SK-N-SH (cell line): ENCODE measurements at regions not wholly inside any gene's neighbourhood (a gene's known extent, or its start where the extent isn't known, plus 50 kb on each side); places are given as distances from the start of the nearest gene placed in this dataset.

Source experiments
- CTCF ChIA-PET: fragments of 300-600, 350-600 bp; formaldehyde crosslinking; extraction: SDS; loops from one replicate; lab custom pipeline; 2021; lab: Yijun Ruan, JAX
- POLR2A ChIA-PET: fragments of 350-600 bp; sonication (Branson Sonifier 250); formaldehyde crosslinking; extraction: SDS; loops from one replicate; lab custom pipeline; 2020; ENCODE audit warnings: antibody characterized with exemption, inconsistent platforms; lab: Yijun Ruan, JAX
- DNase-seq: peaks from one replicate; pipeline ENCODE4 v3.0.0; 2012
- H2AFZ ChIP-seq: fragments of 200-600 bp; sonication (generic); 2 replicates; pipeline ENCODE4 v1.8.1; 2016; ENCODE audit warnings: antibody characterized with exemption, mild to moderate bottlenecking, low read depth
- H3F3A ChIP-seq: fragments of 200-600 bp; sonication (generic); replicated peaks from 2 replicates; pipeline ENCODE3; 2016; ENCODE audit warnings: antibody characterized with exemption, mild to moderate bottlenecking; ENCODE audit not compliant: insufficient read depth
- H3K27ac ChIP-seq, 2 experiments: fragments of 200-500 bp in 1 of 2; fragments of 200-600 bp in 1 of 2; sonication (Bioruptor generic) in 1 of 2; sonication (generic), shearing (Covaris generic) in 1 of 2; 2 replicates each; pipeline versions ENCODE4 v1.5.1 to v1.6.1; 2014 to 2016; ENCODE audit warnings: low read depth in 2 of 2, inconsistent platforms in 1 of 2, low read length in 1 of 2, mild to moderate bottlenecking in 1 of 2, mixed read lengths in 1 of 2
- H3K27me3 ChIP-seq: fragments of 200-600 bp; sonication (generic), shearing (Covaris generic); 2 replicates; pipeline ENCODE4 v1.6.1; 2016; ENCODE audit warnings: mixed run types; ENCODE audit not compliant: insufficient read depth
- H3K36me3 ChIP-seq, 2 experiments: fragments of 200-500 bp in 1 of 2; fragments of 200-600 bp in 1 of 2; sonication (Bioruptor generic) in 1 of 2; sonication (generic) in 1 of 2; replicated peaks in 1 of 2; 2 replicates each; pipeline versions ENCODE3 to v1.5.1; 2014 to 2016; ENCODE audit warnings: low read length in 1 of 2, mild to moderate bottlenecking in 1 of 2; ENCODE audit not compliant: insufficient read depth in 2 of 2, control insufficient read depth in 1 of 2
- H3K4me1 ChIP-seq, 2 experiments: fragments of 200-500 bp in 1 of 2; fragments of 200-600 bp in 1 of 2; sonication (Bioruptor generic) in 1 of 2; sonication (generic), shearing (Covaris generic) in 1 of 2; 2 replicates each; pipeline versions ENCODE4 v1.5.1 to v1.6.1; 2014 to 2016; ENCODE audit warnings: low read depth in 1 of 2, low read length in 1 of 2, mixed run types in 1 of 2; ENCODE audit not compliant: insufficient read depth in 2 of 2, control insufficient read depth in 1 of 2
- H3K4me2 ChIP-seq: fragments of 200-600 bp; sonication (generic), shearing (Covaris generic); 2 replicates; pipeline ENCODE4 v1.6.1; 2017; ENCODE audit warnings: mixed run types
- H3K4me3 ChIP-seq, 2 experiments: fragments of 200-500 bp in 1 of 2; fragments of 200-600 bp in 1 of 2; sonication (Bioruptor generic) in 1 of 2; sonication (generic), shearing (Covaris generic) in 1 of 2; 2 replicates each; pipeline versions ENCODE4 v1.5.1 to v1.8.1; 2014 to 2016; ENCODE audit warnings: low read depth in 2 of 2, inconsistent platforms in 1 of 2, low read length in 1 of 2, mild to moderate bottlenecking in 1 of 2, mixed read lengths in 1 of 2, moderate library complexity in 1 of 2
- H3K79me2 ChIP-seq: fragments of 200-600 bp; sonication (generic); 2 replicates; pipeline ENCODE4 v1.8.1; 2017; ENCODE audit warnings: mild to moderate bottlenecking; ENCODE audit not compliant: insufficient read depth
- H3K9ac ChIP-seq: fragments of 200-600 bp; sonication (generic); 2 replicates; pipeline ENCODE4 v1.6.1; 2017; ENCODE audit warnings: mixed run types
- H3K9me2 ChIP-seq: fragments of 200-600 bp; sonication (generic); 2 replicates; pipeline ENCODE4 v1.6.1; 2017; ENCODE audit warnings: mixed run types
- H3K9me3 ChIP-seq: fragments of 200-600 bp; sonication (generic); 2 replicates; pipeline ENCODE4 v1.6.1; 2017; ENCODE audit warnings: mixed run types, mild to moderate bottlenecking, moderate library complexity
- H4K20me1 ChIP-seq: fragments of 200-600 bp; sonication (generic); 2 replicates; pipeline ENCODE4 v1.6.1; 2017; ENCODE audit warnings: mild to moderate bottlenecking, mixed run types; ENCODE audit not compliant: insufficient read depth
- FOSL2 ChIP-seq: IDR thresholded peaks from 2 replicates; pipeline ENCODE4 v1.4.0; 2012; ENCODE audit warnings: low read depth, mild to moderate bottlenecking, moderate library complexity, borderline replicate concordance
- FOXM1 ChIP-seq: IDR thresholded peaks from 2 replicates; pipeline ENCODE4 v1.4.0; 2012; ENCODE audit warnings: low read depth, mild to moderate bottlenecking
- MXI1 ChIP-seq: IDR thresholded peaks from 2 replicates; pipeline ENCODE4 v1.6.1; 2012; ENCODE audit warnings: mild to moderate bottlenecking, low read depth, low read length, improper control_type of control experiment
- NRF1 ChIP-seq: IDR thresholded peaks from 2 replicates; pipeline ENCODE4 v1.6.1; 2012; ENCODE audit warnings: low read depth, mild to moderate bottlenecking, low read length
- RCOR1 ChIP-seq: fragments of 150-350 bp; IDR thresholded peaks from 2 replicates; pipeline ENCODE4 v1.6.1; 2017; ENCODE audit warnings: antibody characterized with exemption, low read length
- RFX5 ChIP-seq: IDR thresholded peaks from 2 replicates; pipeline ENCODE4 v1.6.1; 2012; ENCODE audit warnings: mild to moderate bottlenecking, improper control_type of control experiment, low read length
- RXRA ChIP-seq: IDR thresholded peaks from 2 replicates; pipeline ENCODE4 v1.4.0; 2012; ENCODE audit warnings: low read depth, mild to moderate bottlenecking, borderline replicate concordance
- YY1 ChIP-seq: IDR thresholded peaks from 2 replicates; pipeline ENCODE4 v1.4.0; 2012; ENCODE audit warnings: low read depth, mild to moderate bottlenecking
- WGBS: methylation state at CpG from one replicate; pipeline ENCODE4 v1.1.6; 2017; ENCODE audit warnings: low lambda C conversion rate; 5-methylcytosine and 5-hydroxymethylcytosine counted together
- TF ChIP-seq, protein P1 (sequence below): IDR thresholded peaks from 2 replicates; pipeline ENCODE4 v1.6.1; 2012; ENCODE audit warnings: mild to moderate bottlenecking, low read depth, low read length, moderate library complexity
- TF ChIP-seq, protein P2 (sequence below): IDR thresholded peaks from 2 replicates; pipeline ENCODE4 v1.4.0; 2012; ENCODE audit warnings: low read depth, borderline replicate concordance
- TF ChIP-seq, protein P3 (sequence below): IDR thresholded peaks from 2 replicates; pipeline ENCODE4; 2012
- TF ChIP-seq, protein P4 (sequence below): fragments of 150-350 bp; IDR thresholded peaks from 2 replicates; pipeline ENCODE4 v1.6.1; 2017; ENCODE audit warnings: antibody characterized with exemption, low read length, low read depth, borderline replicate concordance

DNA sequence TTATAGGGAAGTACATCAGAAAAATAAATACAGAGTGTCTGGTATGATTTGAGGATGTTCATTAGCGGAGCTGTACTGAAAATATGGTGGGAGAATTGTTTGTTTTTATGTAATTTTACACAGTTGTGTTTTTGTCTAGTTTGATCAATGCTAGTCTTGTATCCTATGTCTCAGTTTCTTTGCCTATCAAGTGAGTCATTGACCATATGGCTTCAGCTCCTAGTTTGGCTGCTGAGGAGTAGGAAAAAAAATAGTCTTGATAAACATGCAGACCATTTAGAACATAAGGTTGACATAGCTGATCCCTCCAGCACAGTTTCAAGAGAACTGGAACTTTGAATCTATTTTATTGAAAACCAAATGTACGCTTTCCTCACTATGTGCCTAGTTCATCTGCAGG, 1292.1 kb upstream of the FLRT2 start:
- Histone ChIP-seq H3F3A (no peaks in the 10 kb centered on the region), H3K9me3 (no peaks in the 10 kb centered on the region), H2AFZ (no peak overlapping the region), H3K27me3 (no peaks in the 10 kb centered on the region), H3K79me2 (no peaks in the 10 kb centered on the region), H3K4me3 (no peak overlapping the region), H3K4me2 (no peak overlapping the region), H3K27ac (no peak overlapping the region), H3K4me1 (no peaks in the 10 kb centered on the region), H3K9ac (no peak overlapping the region), H3K36me3 (no peaks in the 10 kb centered on the region), H3K9me2 (no peaks in the 10 kb centered on the region), H4K20me1 (no peaks in the 10 kb centered on the region)
- no peak for DNase-seq
- ChIA-PET POLR2A (no interaction called here), CTCF (no interaction called here)
- TF ChIP-seq, protein P1, sequence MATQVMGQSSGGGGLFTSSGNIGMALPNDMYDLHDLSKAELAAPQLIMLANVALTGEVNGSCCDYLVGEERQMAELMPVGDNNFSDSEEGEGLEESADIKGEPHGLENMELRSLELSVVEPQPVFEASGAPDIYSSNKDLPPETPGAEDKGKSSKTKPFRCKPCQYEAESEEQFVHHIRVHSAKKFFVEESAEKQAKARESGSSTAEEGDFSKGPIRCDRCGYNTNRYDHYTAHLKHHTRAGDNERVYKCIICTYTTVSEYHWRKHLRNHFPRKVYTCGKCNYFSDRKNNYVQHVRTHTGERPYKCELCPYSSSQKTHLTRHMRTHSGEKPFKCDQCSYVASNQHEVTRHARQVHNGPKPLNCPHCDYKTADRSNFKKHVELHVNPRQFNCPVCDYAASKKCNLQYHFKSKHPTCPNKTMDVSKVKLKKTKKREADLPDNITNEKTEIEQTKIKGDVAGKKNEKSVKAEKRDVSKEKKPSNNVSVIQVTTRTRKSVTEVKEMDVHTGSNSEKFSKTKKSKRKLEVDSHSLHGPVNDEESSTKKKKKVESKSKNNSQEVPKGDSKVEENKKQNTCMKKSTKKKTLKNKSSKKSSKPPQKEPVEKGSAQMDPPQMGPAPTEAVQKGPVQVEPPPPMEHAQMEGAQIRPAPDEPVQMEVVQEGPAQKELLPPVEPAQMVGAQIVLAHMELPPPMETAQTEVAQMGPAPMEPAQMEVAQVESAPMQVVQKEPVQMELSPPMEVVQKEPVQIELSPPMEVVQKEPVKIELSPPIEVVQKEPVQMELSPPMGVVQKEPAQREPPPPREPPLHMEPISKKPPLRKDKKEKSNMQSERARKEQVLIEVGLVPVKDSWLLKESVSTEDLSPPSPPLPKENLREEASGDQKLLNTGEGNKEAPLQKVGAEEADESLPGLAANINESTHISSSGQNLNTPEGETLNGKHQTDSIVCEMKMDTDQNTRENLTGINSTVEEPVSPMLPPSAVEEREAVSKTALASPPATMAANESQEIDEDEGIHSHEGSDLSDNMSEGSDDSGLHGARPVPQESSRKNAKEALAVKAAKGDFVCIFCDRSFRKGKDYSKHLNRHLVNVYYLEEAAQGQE: no peak
- TF ChIP-seq FOSL2: no peak
- WGBS: 13% methylated on average over 2 of the region's 2 CpGs

DNA sequence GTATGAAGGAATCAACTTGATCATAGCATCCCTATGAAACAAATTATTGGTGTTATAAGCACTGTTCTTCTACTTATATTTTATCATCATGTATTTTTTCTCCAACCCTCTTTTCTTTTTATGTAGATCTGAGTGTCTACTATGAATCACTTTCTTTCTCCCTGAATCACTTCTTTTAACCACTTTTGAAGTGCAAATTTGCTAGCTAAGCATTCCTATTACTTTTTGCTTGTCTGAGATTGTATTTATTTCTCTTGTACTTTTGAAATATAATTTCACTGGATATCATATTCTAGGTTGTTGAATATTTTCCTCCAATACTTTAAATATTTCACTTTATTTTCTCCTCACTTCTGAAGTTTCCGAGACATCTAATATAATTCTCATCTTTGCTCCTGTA, 1282.3 kb upstream of the FLRT2 start:
- H3K9me3 ChIP-seq: no peaks in the 10 kb centered on the region
- H3K27me3 ChIP-seq: no peaks in the 10 kb centered on the region
- H3K9me2 ChIP-seq: no peaks in the 10 kb centered on the region
- DNase-seq: no peak
- no peaks in the 10 kb centered on the region for H3K36me3 ChIP-seq
- H3K79me2 ChIP-seq: no peaks in the 10 kb centered on the region
- no peaks in the 10 kb centered on the region for H3F3A ChIP-seq
- CTCF ChIA-PET: interaction anchor here (0.7 kb wide), 1 partner anchor 92 kb away, joined by 3 read pairs; no protein-coding TSS in a partner anchor
- TF ChIP-seq FOXM1 (no peak), NRF1 (no peak), RFX5 (no peak), RCOR1 (no peak), MXI1 (no peak), RXRA (no peak), FOSL2 (no peak), YY1 (no peak)
- TF ChIP-seq, protein P2, sequence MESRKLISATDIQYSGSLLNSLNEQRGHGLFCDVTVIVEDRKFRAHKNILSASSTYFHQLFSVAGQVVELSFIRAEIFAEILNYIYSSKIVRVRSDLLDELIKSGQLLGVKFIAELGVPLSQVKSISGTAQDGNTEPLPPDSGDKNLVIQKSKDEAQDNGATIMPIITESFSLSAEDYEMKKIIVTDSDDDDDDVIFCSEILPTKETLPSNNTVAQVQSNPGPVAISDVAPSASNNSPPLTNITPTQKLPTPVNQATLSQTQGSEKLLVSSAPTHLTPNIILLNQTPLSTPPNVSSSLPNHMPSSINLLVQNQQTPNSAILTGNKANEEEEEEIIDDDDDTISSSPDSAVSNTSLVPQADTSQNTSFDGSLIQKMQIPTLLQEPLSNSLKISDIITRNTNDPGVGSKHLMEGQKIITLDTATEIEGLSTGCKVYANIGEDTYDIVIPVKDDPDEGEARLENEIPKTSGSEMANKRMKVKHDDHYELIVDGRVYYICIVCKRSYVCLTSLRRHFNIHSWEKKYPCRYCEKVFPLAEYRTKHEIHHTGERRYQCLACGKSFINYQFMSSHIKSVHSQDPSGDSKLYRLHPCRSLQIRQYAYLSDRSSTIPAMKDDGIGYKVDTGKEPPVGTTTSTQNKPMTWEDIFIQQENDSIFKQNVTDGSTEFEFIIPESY: no peak
- TF ChIP-seq, protein P3, sequence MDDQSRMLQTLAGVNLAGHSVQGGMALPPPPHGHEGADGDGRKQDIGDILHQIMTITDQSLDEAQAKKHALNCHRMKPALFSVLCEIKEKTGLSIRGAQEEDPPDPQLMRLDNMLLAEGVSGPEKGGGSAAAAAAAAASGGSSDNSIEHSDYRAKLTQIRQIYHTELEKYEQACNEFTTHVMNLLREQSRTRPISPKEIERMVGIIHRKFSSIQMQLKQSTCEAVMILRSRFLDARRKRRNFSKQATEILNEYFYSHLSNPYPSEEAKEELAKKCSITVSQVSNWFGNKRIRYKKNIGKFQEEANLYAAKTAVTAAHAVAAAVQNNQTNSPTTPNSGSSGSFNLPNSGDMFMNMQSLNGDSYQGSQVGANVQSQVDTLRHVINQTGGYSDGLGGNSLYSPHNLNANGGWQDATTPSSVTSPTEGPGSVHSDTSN: no peak
- TF ChIP-seq, protein P4, sequence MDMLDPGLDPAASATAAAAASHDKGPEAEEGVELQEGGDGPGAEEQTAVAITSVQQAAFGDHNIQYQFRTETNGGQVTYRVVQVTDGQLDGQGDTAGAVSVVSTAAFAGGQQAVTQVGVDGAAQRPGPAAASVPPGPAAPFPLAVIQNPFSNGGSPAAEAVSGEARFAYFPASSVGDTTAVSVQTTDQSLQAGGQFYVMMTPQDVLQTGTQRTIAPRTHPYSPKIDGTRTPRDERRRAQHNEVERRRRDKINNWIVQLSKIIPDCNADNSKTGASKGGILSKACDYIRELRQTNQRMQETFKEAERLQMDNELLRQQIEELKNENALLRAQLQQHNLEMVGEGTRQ: no peak
- H4K20me1 ChIP-seq: no peaks in the 10 kb centered on the region
- no peak overlapping the region for H3K27ac ChIP-seq
- no peak overlapping the region for H3K4me3 ChIP-seq
- POLR2A ChIA-PET: no interaction called here
- WGBS: 41% methylated on average over 1 of the region's 1 CpG
- H3K4me2 ChIP-seq: no peak overlapping the region
- no peak overlapping the region for H3K9ac ChIP-seq
- no peaks in the 10 kb centered on the region; a peak in 1 of 4 replicates for H3K4me1 ChIP-seq
- H2AFZ ChIP-seq: no peak overlapping the region
